Spleen (tissue), 11 donors: ENCODE measurements at regions not wholly inside any gene's neighbourhood (a gene's known extent, or its start where the extent isn't known, plus 50 kb on each side); places are given as distances from the start of the nearest gene placed in this dataset.

Experiments used
- DNase-seq: peaks from one replicate; pipeline ENCODE4 v3.0.0-alpha.2; 2020
- H3K27ac ChIP-seq, 8 donors: fragments of 200-600 bp; sonication (generic) in 7 of 8; 1 replicate in 4 of 8; 2 replicates in 4 of 8; pipeline versions ENCODE4 v1.5.0 to v1.8.0; 2016 to 2021; ENCODE audit warnings: inconsistent platforms in 4 of 8, mild to moderate bottlenecking in 4 of 8, moderate library complexity in 1 of 8
- H3K27me3 ChIP-seq, 7 donors: fragments of 200-600 bp; sonication (generic) in 6 of 7; replicated peaks in 1 of 7; 1 replicate in 4 of 7; 2 replicates in 3 of 7; pipeline versions ENCODE4 v1.5.0 to v1.8.0; 2016 to 2021; ENCODE audit warnings: inconsistent platforms in 3 of 7, mild to moderate bottlenecking in 1 of 7
- H3K36me3 ChIP-seq, 6 donors: fragments of 200-600 bp; sonication (generic) in 5 of 6; 1 replicate in 4 of 6; 2 replicates in 2 of 6; pipeline versions ENCODE4 v1.5.0 to v1.8.0; 2016 to 2021; ENCODE audit warnings: inconsistent platforms in 2 of 6
- H3K4me1 ChIP-seq, 6 donors: fragments of 200-600 bp; sonication (generic) in 5 of 6; 1 replicate in 3 of 6; 2 replicates in 3 of 6; pipeline versions ENCODE4 v1.5.0 to v1.8.0; 2016 to 2021; ENCODE audit warnings: inconsistent platforms in 3 of 6
- H3K4me3 ChIP-seq, 8 donors: fragments of 200-600 bp; sonication (generic) in 7 of 8; 1 replicate in 4 of 8; 2 replicates in 4 of 8; pipeline versions ENCODE4 v1.5.0 to v1.8.0; 2016 to 2021; ENCODE audit warnings: inconsistent platforms in 4 of 8, mild to moderate bottlenecking in 4 of 8, moderate library complexity in 2 of 8
- H3K9me3 ChIP-seq, 8 donors: fragments of 200-600 bp; sonication (generic) in 7 of 8; 1 replicate in 4 of 8; 2 replicates in 4 of 8; pipeline versions ENCODE4 v1.5.0 to v1.8.0; 2016 to 2021; ENCODE audit warnings: inconsistent platforms in 4 of 8
- CTCF ChIP-seq, 11 experiments: fragments of 200-600 bp in 7 of 11; fragments of 450-650 bp in 4 of 11; sonication (generic) in 4 of 11; IDR thresholded peaks in 8 of 11; conservative IDR thresholded peaks in 3 of 11; 1 replicate in 7 of 11; 2 replicates in 4 of 11; pipeline versions ENCODE4 v1.4.0 to v1.8.0; 2016 to 2021; ENCODE audit warnings: antibody characterized with exemption in 11 of 11, inconsistent platforms in 4 of 11, mild to moderate bottlenecking in 1 of 11
- POLR2A ChIP-seq, 3 donors: fragments of 450-650 bp; IDR thresholded peaks; one replicate each; pipeline ENCODE4 v1.5.1; 2017; ENCODE audit warnings: antibody characterized with exemption in 3 of 3, mild to moderate bottlenecking in 1 of 3
- POLR2AphosphoS5 ChIP-seq, 3 donors: sonication (generic); formaldehyde crosslinking; IDR thresholded peaks; one replicate each; pipeline ENCODE4 v1.5.1; 2017; ENCODE audit warnings: antibody characterized with exemption in 3 of 3
- WGBS, 5 donors: extraction: QIAGEN DNeasy Blood & Tissue Kit in 3 of 5; methylation state at CpG; one replicate each; pipeline versions ENCODE4 v1.1.5 to v1.1.7; 2013 to 2018; 5-methylcytosine and 5-hydroxymethylcytosine counted together
- intact Hi-C: fragments of 100-400 bp; cut with DNase I; formaldehyde crosslinking; loops from one replicate; pipeline ENCODE4 v1.15.0; 2023; ENCODE audit warnings: low total_unique reads
- donor health status: healthy with polysubstance abuse.
- donor health status: DM: no; HTN: no; CAD: no; lungs with moderate emphysema.
- donor health status: DM: no; HTN: no; CAD: no.
- donor health status: Bipolar disorder and iron deficiency.
- donor health status: healthy.
- donor health status: DM: no; HTN: no; CAD: no.
- donor health status: DM: yes; HTN: yes; CAD: no.

DNA sequence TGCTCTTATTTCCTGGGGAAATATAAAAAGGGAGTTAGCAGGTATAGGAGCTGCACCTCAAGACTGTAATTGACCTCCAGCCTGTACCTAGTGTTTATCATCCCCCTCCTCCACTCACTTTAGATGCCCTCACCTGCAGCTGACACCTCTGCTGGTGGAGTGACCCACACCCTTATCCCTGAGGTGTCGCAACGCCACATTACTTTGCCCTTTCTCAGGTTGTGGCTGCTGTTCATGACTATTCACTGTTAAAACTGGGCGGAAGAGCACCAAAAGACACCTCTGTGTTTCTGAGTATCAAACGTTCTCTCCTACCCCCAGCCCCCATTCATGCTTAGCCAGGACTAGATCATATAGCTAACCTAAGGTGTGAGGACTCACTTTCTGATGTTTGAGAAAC is 101.5 kb upstream of the ADAMTS3 start:
- WGBS, 5 donors: 89 to 94% (median 91%) methylated on average over 4 of the region's 4 CpGs
- DNase-seq: no peak

DNA sequence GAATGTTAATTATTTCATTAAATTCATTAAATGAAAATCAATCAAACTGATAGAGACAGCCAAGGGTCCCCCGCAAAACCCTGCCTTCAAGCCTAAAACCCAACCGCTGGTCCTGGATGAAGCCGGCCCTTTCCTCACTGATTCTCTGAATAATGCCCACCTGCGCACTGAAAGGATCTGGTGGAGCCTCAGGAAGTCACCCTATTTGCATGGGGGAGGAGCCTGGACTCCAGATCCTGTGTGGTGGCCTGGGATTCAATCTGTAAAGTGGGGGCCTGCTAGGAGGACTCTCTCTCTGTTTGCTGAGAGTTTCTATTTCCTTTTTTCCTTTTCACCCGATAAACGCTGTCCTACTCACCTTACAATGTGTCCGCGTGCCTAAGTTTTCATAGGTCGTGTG is 97.9 kb upstream of the ADAMTS3 start:
- no peaks in the 10 kb centered on the region for H3K9me3 ChIP-seq
- H3K36me3 ChIP-seq: no peaks in the 10 kb centered on the region
- intact Hi-C loops: no loop called here
- WGBS, 5 donors: 86 to 89% (median 88%) methylated on average over 9 of the region's 9 CpGs
- no peaks in the 10 kb centered on the region for H3K27me3 ChIP-seq
- H3K4me3 ChIP-seq: no peak overlapping the region
- no peak for DNase-seq
- H3K4me1 ChIP-seq: no peaks in the 10 kb centered on the region
- TF ChIP-seq POLR2A (IDR thresholded peaks at IDR 0.05) (no peak), CTCF (IDR thresholded peaks at IDR 0.05 in 8 of 11, conservative IDR thresholded peaks at IDR 0.05 in 3 of 11) (no peak), POLR2AphosphoS5 (IDR thresholded peaks at IDR 0.05) (no peak)
- H3K27ac ChIP-seq: no peak overlapping the region

More for the DNA sequence above, 101.5 kb upstream of the ADAMTS3 start:
- Histone ChIP-seq H3K4me3 (no peak overlapping the region), H3K36me3 (no peaks in the 10 kb centered on the region), H3K4me1 (no peaks in the 10 kb centered on the region), H3K27ac (no peak overlapping the region), H3K27me3 (no peaks in the 10 kb centered on the region), H3K9me3 (no peaks in the 10 kb centered on the region)
- no peak for TF ChIP-seq POLR2A (IDR thresholded peaks at IDR 0.05)
- no peak for TF ChIP-seq CTCF (IDR thresholded peaks at IDR 0.05 in 8 of 11, conservative IDR thresholded peaks at IDR 0.05 in 3 of 11)
- intact Hi-C loops: no loop called here

- H3K27ac ChIP-seq: peak overlapping the region in 1 of 8 donors; percentile 28
- no peak for TF ChIP-seq POLR2AphosphoS5 (IDR thresholded peaks at IDR 0.05)
- TF ChIP-seq CTCF (IDR thresholded peaks at IDR 0.05 in 8 of 11, conservative IDR thresholded peaks at IDR 0.05 in 3 of 11): no peak
- TF ChIP-seq POLR2A (IDR thresholded peaks at IDR 0.05): no peak
- H3K36me3 ChIP-seq: no peaks in the 10 kb centered on the region
- no peaks in the 10 kb centered on the region for H3K4me1 ChIP-seq
- intact Hi-C loops: no loop called here
- no peaks in the 10 kb centered on the region for H3K9me3 ChIP-seq
- no peaks in the 10 kb centered on the region for H3K27me3 ChIP-seq
- H3K4me3 ChIP-seq: no peak overlapping the region
- no peak for DNase-seq
- WGBS, 5 donors: 49 to 86% (median 66%) methylated on average over 3 of the region's 3 CpGs
Measured at GRCh38 chr4:72665171-72665968, 96.3 kb upstream of the ADAMTS3 start.

- TF ChIP-seq POLR2A (IDR thresholded peaks at IDR 0.05): no peak
- no peak for TF ChIP-seq POLR2AphosphoS5 (IDR thresholded peaks at IDR 0.05)
- TF ChIP-seq CTCF (IDR thresholded peaks at IDR 0.05 in 8 of 11, conservative IDR thresholded peaks at IDR 0.05 in 3 of 11): no peak
- Histone ChIP-seq H3K27ac (no peak overlapping the region), H3K9me3 (no peaks in the 10 kb centered on the region), H3K4me3 (no peak overlapping the region), H3K27me3 (no peaks in the 10 kb centered on the region), H3K4me1 (no peaks in the 10 kb centered on the region), H3K36me3 (no peaks in the 10 kb centered on the region)
- no peak for DNase-seq
- WGBS, 5 donors: 73 to 84% (median 79%) methylated on average over 4 of the region's 4 CpGs
- intact Hi-C loops: no loop called here
Measured at GRCh38 chr4:72663828-72664227, 94.8 kb upstream of the ADAMTS3 start.
